ENCODE measurements at regions not wholly inside any gene's neighbourhood (a gene's known extent, or its start where the extent isn't known, plus 50 kb on each side); places are given as distances from the start of the nearest gene placed in this dataset.

DNA sequence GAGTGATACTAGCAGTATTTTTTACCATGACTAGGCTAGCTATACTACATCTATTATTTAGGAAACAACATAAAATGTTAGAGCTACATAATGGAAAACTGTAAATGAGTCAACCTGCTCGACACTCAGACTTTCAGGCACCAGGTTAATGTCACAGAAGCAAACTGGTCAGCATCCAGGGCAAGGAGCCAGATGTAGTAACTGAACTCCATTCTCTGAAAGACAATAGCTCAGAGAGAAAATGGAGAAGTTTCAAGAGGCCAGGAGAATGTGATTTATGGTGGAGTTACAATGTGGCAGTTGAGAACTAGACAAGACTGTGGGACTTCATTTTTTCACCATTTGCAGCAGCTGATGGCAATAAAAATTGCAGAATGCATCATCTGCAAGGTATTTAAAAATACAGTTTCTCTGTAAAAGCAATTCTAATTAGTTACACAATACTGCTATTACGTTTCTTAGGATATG is 342.7 kb upstream of the PABPC4L start:
- TF ChIP-seq, protein P1, sequence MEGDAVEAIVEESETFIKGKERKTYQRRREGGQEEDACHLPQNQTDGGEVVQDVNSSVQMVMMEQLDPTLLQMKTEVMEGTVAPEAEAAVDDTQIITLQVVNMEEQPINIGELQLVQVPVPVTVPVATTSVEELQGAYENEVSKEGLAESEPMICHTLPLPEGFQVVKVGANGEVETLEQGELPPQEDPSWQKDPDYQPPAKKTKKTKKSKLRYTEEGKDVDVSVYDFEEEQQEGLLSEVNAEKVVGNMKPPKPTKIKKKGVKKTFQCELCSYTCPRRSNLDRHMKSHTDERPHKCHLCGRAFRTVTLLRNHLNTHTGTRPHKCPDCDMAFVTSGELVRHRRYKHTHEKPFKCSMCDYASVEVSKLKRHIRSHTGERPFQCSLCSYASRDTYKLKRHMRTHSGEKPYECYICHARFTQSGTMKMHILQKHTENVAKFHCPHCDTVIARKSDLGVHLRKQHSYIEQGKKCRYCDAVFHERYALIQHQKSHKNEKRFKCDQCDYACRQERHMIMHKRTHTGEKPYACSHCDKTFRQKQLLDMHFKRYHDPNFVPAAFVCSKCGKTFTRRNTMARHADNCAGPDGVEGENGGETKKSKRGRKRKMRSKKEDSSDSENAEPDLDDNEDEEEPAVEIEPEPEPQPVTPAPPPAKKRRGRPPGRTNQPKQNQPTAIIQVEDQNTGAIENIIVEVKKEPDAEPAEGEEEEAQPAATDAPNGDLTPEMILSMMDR (IDR thresholded peaks at IDR 0.05): no peak
- no peak for TF ChIP-seq POLR2A (IDR thresholded peaks at IDR 0.05)
